ENCODE measurements at regions not wholly inside any gene's neighbourhood (a gene's known extent, or its start where the extent isn't known, plus 50 kb on each side); places are given as distances from the start of the nearest gene placed in this dataset.

DNA sequence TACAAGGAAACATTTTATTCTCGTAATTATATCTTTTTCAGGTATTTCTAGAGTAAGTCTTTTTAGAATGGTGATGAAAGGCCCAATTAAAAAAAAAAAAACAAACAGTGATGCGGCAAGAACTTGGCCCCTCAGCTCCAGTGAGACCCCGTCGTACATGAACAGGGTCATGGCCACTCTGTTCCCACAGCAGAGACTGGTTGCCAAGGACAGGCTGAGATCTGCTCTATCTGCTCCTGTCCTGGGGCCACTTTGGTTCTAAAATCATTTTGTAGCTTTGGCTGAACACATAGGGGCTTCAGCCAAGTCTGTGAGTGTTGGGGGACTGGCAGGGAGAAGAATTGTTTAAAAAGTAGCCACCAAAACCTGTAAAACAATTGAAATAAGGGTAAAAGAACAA lies 286.9 kb downstream of the RFC3 start:
- TF ChIP-seq, protein P1, sequence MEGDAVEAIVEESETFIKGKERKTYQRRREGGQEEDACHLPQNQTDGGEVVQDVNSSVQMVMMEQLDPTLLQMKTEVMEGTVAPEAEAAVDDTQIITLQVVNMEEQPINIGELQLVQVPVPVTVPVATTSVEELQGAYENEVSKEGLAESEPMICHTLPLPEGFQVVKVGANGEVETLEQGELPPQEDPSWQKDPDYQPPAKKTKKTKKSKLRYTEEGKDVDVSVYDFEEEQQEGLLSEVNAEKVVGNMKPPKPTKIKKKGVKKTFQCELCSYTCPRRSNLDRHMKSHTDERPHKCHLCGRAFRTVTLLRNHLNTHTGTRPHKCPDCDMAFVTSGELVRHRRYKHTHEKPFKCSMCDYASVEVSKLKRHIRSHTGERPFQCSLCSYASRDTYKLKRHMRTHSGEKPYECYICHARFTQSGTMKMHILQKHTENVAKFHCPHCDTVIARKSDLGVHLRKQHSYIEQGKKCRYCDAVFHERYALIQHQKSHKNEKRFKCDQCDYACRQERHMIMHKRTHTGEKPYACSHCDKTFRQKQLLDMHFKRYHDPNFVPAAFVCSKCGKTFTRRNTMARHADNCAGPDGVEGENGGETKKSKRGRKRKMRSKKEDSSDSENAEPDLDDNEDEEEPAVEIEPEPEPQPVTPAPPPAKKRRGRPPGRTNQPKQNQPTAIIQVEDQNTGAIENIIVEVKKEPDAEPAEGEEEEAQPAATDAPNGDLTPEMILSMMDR (IDR thresholded peaks at IDR 0.05; ENCODE audit: insufficient read depth, low read length) = no peak
- H3K4me3 ChIP-seq (ENCODE audit: low read depth, low read length) = no peak overlapping the region
- DNase-seq (ENCODE audit: low read depth) = no peak

GRCh38 chr13:34107806-34108205 lies 289.9 kb downstream of the RFC3 start:
- TF ChIP-seq, protein P1 (IDR thresholded peaks at IDR 0.05; ENCODE audit: insufficient read depth, low read length) = no peak
- H3K4me3 ChIP-seq (ENCODE audit: low read depth, low read length) = no peak overlapping the region
- DNase-seq (ENCODE audit: low read depth) = peak; percentile 49

GRCh38 chr13:34108410-34108809 lies 290.5 kb downstream of the RFC3 start:
- peak; percentile 11 for DNase-seq (ENCODE audit: low read depth)
- H3K4me3 ChIP-seq (ENCODE audit: low read depth, low read length) = no peak overlapping the region
- TF ChIP-seq, protein P1 (IDR thresholded peaks at IDR 0.05; ENCODE audit: insufficient read depth, low read length) = no peak

GRCh38 chr13:34114581-34114980 lies 296.6 kb downstream of the RFC3 start:
- H3K4me3 ChIP-seq (ENCODE audit: low read depth, low read length) = no peak overlapping the region
- DNase-seq (ENCODE audit: low read depth) = no peak
- TF ChIP-seq, protein P1 (IDR thresholded peaks at IDR 0.05; ENCODE audit: insufficient read depth, low read length) = no peak

- no peak overlapping the region for H3K4me3 ChIP-seq (ENCODE audit: low read depth, low read length)
- TF ChIP-seq, protein P1 (IDR thresholded peaks at IDR 0.05; ENCODE audit: insufficient read depth, low read length) = no peak
- DNase-seq (ENCODE audit: low read depth) = no peak
Measured at GRCh38 chr13:34116651-34117050, 298.7 kb downstream of the RFC3 start.

GRCh38 chr13:34124666-34125306 lies 306.8 kb downstream of the RFC3 start:
- TF ChIP-seq, protein P1 (IDR thresholded peaks at IDR 0.05; ENCODE audit: insufficient read depth, low read length) = no peak
- H3K4me3 ChIP-seq (ENCODE audit: low read depth, low read length) = no peak overlapping the region
- no peak for DNase-seq (ENCODE audit: low read depth)

DNA sequence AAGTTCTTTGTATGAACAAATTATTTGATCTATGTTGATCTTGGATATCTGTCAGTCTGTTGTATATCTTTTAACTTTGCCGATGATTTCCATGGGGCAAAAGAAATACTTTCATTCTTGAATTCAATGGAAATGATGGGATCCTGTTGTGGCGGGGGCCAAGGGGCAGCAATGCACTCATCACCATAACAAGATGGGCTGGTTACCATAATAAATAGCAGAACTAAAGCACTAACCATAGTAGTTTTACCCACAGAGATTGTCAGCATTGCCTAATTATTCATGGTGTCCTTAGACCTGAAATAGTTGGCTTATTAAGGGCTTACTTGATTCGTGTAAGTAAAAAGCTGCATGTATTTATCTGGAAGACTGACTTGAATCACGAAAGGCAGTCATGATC lies 309.6 kb downstream of the RFC3 start:
- TF ChIP-seq, protein P1 (IDR thresholded peaks at IDR 0.05; ENCODE audit: insufficient read depth, low read length) = no peak
- DNase-seq (ENCODE audit: low read depth) = no peak

More for the DNA sequence above, 309.6 kb downstream of the RFC3 start:
- no peak overlapping the region for H3K4me3 ChIP-seq (ENCODE audit: low read depth, low read length)
